ENCODE measurements at regions not wholly inside any gene's neighbourhood (a gene's known extent, or its start where the extent isn't known, plus 50 kb on each side); places are given as distances from the start of the nearest gene placed in this dataset.
"Not testable (repeated sequence)": the region's sequence is repeated elsewhere in the genome, so short reads cannot be mapped to it uniquely, and the experiment has no call there.

DNA sequence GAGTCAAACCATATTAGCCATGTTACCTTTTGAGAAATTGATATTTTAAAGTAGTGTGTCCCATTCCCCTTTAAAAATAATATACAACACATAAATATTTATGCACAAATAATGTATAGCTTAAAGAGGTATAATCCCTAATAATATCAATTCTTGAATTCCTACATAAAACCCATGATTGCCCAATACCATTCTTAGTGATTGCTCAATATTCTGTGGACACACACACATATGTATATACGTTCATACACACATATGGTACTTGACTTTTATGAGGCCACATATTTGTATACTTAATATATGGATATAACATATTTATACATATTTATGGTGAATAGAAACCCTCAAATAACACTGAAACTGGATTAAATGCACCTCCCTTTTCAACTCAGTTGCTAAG, 367.4 kb downstream of the ZBBX start:
- Mint-ChIP-seq H3K36me3 (peaks cover 0 to 4% (median 0%) of the 10 kb centered on the region in 3 donors), H3K27ac (no peak overlapping the region), H3K9me3 (peaks cover 12 to 37% (median 18%) of the 10 kb centered on the region in 6 donors), H3K4me3 (no peak overlapping the region), H3K4me1 (no peaks in the 10 kb centered on the region), H3K27me3 (ENCODE audit: low read depth in 3 of 3) (peaks cover 0 to 4% (median 0%) of the 10 kb centered on the region in 3 donors)
- DNase-seq, result no peak

DNA sequence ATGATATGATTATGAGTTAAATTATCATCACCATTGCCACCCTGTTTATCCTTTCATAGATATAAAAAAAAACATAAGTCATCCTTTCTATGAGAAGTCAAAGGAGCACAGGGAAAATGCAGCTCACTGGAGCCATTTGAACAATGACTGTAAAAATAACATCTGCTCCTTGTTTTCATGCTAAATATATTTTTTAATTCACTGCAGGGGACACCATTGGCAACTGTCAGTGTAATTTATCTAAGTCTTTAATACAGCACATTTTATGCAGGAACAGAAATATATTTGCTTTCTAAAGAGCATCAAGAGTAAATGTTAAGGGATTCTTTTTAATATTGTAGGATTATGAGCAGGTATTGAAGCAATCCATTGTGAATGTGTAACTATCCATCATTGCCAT, 371.3 kb downstream of the ZBBX start:
- no peak for DNase-seq
- Mint-ChIP-seq H3K36me3 (peaks cover 0 to 4% (median 0%) of the 10 kb centered on the region in 3 donors), H3K27me3 (ENCODE audit: low read depth in 3 of 3) (peaks cover 0 to 5% (median 0%) of the 10 kb centered on the region in 3 donors), H3K9me3 (peaks cover 12 to 41% (median 21%) of the 10 kb centered on the region in 6 donors), H3K27ac (no peak overlapping the region), H3K4me3 (no peak overlapping the region), H3K4me1 (no peaks in the 10 kb centered on the region)

DNA sequence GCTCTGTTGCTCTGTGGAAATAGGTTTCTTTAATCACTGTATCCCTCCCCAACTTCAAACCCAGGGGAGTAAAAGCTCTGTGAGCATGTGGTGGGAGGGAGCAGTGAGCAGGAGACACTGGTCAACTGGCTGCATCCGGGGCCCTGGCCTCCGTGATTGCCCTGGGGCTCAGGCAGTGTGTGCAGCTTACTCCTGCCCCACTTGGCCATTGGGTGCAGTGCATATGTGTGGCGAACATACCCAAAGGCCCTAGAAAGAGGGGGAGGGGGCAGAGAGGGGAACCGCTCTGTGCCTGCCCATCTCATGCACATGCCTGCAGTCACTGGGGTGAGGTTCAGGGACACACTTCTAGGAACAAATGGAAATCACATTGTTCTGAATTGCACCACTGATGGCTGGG, 378.7 kb downstream of the ZBBX start:
- Mint-ChIP-seq H3K27ac (no peak overlapping the region), H3K9me3 (peaks cover 5 to 36% (median 8%) of the 10 kb centered on the region in 6 donors), H3K36me3 (peaks cover 0 to 4% (median 0%) of the 10 kb centered on the region in 3 donors), H3K4me1 (no peaks in the 10 kb centered on the region), H3K27me3 (ENCODE audit: low read depth in 3 of 3) (peaks cover 0 to 3% (median 0%) of the 10 kb centered on the region in 3 donors), H3K4me3 (no peak overlapping the region)
- no peak for DNase-seq

DNA sequence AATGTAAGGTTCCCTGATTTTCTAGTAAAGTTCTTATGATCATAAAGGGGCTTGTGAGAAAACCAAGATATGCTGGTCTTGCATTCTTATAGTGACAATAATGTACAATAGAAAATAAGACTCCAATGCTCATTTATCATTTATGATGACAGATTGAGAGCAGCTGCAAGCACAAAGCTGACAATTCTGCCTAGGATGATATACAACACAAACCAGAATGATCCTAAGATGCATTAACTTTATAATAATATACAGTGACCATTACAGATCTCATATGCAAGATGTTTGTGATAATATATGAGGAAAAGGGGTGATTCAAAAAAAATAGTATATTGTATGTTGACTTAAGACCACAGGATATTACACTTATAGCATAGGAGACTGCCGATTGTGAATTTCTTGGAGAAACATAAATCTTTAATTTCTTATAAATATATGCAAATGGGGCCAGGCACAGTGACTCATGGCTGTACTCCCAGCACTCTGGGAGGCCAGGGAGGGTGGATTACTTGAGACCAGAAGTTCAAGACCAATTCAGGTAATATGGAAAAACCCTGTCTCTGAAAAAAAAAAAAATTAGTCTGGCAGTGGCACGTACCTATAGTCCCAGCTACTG, 387.0 kb downstream of the ZBBX start:
- H3K4me3 Mint-ChIP-seq, result no peak overlapping the region
- H3K27ac Mint-ChIP-seq, result no peak overlapping the region
- no peaks in the 10 kb centered on the region for H3K36me3 Mint-ChIP-seq
- peaks cover 0 to 17% (median 3%) of the 10 kb centered on the region in 6 donors for H3K9me3 Mint-ChIP-seq
- H3K4me1 Mint-ChIP-seq, result no peaks in the 10 kb centered on the region
- DNase-seq, result no peak
- H3K27me3 Mint-ChIP-seq (ENCODE audit: low read depth in 3 of 3), result no peaks in the 10 kb centered on the region

DNA sequence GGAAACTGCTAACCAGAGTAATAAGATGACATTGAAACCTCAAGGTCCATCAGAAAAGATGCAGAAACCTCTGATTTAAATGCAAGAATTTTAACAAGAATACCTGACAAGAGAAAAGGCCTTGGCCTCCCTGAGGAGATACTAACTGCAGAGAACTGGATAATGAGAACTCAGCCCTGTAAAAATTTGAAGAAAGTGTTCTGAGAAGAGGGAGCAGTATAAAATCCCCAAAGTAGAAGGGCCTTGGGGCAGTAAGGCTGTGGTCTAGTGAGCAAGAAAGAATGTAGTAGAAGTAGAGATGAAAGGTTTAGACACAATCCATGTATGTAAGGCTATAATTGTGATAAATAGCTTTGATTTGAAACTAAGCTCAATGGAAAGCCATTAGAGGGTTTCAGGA, 394.1 kb downstream of the ZBBX start:
- no peak overlapping the region for H3K4me3 Mint-ChIP-seq
- peaks cover 0 to 2% (median 0%) of the 10 kb centered on the region in 3 donors for H3K27me3 Mint-ChIP-seq (ENCODE audit: low read depth in 3 of 3)
- DNase-seq, result no peak
- no peak overlapping the region for H3K27ac Mint-ChIP-seq
- H3K4me1 Mint-ChIP-seq, result no peaks in the 10 kb centered on the region
- no peaks in the 10 kb centered on the region for H3K36me3 Mint-ChIP-seq
- H3K9me3 Mint-ChIP-seq, result peaks cover 0 to 15% (median 6%) of the 10 kb centered on the region in 6 donors

DNA sequence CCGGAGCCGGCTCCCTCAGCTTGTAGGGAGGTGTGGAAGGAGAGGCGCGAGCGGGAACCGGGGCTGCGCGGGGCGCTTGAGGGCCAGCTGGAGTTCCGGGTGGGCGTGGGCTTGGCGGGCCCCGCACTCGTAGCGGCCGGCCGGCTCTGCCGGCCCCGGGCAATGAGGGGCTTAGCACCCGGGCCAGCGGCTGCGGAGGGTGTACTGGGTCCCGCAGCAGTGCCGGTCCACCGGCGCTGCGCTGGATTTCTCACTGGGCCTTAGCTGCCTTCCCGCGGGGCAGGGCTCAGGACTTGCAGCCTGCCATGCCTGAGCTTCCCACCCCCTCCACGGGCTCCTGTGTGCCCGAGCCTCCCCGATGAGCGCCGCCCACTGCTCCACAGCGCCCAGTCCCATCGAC, 404.3 kb downstream of the ZBBX start:
- H3K4me3 Mint-ChIP-seq; H3K36me3 Mint-ChIP-seq; H3K27ac Mint-ChIP-seq; H3K4me1 Mint-ChIP-seq; DNase-seq; H3K27me3 Mint-ChIP-seq (ENCODE audit: low read depth in 3 of 3): not testable (repeated sequence)
- peaks cover 16 to 30% (median 19%) of the 10 kb centered on the region in 6 donors for H3K9me3 Mint-ChIP-seq

DNA sequence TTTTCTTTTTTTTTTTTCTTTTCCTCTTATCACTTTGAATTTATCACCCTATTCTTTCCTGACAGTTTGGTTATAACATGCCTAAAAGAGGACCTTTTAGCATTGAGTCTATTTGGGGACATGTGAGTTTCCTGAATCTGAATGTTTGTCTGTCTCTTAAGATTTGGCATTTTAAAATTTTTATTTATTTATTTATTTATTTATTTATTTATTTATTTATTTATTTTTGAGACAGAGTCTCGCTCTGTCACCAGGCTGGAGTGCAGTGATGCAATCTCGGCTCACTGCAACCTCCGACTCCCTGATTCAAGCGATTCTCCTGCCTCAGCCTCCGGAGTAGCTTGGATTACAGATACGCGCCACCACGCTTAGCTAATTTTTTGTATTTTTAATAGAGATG, 412.4 kb downstream of the ZBBX start:
- not testable (repeated sequence) for H3K27me3 Mint-ChIP-seq (ENCODE audit: low read depth in 3 of 3); H3K4me3 Mint-ChIP-seq; H3K36me3 Mint-ChIP-seq; H3K27ac Mint-ChIP-seq; DNase-seq; H3K4me1 Mint-ChIP-seq
- peaks cover 9 to 40% (median 24%) of the 10 kb centered on the region in 6 donors for H3K9me3 Mint-ChIP-seq

DNA sequence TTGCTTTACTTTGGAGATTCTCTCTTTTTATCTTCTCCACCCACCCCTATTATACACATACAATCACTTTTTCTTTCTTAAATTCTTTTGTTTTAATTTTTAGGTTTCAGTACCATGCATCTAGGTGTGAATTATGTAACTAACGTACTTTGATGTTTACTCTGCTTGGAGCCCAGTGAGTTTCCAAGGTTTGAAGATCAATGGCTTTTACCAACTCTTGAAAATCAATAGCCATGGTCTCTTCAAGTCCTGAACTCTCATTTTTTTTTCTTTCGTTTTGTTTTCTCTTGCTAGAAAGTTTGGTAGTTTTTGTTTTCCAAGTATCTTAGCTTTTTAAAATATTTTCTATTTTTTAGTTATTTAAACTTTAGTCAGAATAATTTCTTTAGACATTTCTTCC, 417.2 kb downstream of the ZBBX start:
- Mint-ChIP-seq H3K36me3 (no peaks in the 10 kb centered on the region), H3K27ac (no peak overlapping the region), H3K4me3 (no peak overlapping the region), H3K9me3 (peaks cover 5 to 15% (median 11%) of the 10 kb centered on the region in 6 donors), H3K27me3 (ENCODE audit: low read depth in 3 of 3) (no peaks in the 10 kb centered on the region), H3K4me1 (no peaks in the 10 kb centered on the region)
- DNase-seq, result no peak

DNA sequence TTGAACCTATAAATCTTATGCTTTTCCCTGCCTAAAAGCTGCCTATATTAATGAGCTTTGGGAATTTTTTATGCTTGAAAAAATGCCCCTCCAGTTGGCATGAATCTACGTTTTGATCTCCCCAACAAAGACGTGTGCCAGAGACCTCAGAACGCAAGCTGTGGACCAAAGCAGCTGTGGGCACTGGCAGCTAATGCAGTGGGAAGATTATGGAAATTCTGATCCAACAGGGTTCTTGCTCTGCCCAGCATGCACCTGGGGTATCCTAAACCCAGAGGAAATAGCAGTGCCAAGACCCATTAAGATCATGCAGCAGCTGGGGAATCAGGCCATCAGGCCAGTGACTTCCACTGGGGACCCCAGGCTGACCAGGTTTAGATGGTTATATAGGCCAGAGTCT, 423.0 kb downstream of the ZBBX start:
- DNase-seq, result no peak
- Mint-ChIP-seq H3K9me3 (peaks cover 8 to 54% (median 20%) of the 10 kb centered on the region in 6 donors), H3K36me3 (no peaks in the 10 kb centered on the region), H3K27me3 (ENCODE audit: low read depth in 3 of 3) (no peaks in the 10 kb centered on the region), H3K27ac (no peak overlapping the region), H3K4me3 (no peak overlapping the region), H3K4me1 (no peaks in the 10 kb centered on the region)

DNA sequence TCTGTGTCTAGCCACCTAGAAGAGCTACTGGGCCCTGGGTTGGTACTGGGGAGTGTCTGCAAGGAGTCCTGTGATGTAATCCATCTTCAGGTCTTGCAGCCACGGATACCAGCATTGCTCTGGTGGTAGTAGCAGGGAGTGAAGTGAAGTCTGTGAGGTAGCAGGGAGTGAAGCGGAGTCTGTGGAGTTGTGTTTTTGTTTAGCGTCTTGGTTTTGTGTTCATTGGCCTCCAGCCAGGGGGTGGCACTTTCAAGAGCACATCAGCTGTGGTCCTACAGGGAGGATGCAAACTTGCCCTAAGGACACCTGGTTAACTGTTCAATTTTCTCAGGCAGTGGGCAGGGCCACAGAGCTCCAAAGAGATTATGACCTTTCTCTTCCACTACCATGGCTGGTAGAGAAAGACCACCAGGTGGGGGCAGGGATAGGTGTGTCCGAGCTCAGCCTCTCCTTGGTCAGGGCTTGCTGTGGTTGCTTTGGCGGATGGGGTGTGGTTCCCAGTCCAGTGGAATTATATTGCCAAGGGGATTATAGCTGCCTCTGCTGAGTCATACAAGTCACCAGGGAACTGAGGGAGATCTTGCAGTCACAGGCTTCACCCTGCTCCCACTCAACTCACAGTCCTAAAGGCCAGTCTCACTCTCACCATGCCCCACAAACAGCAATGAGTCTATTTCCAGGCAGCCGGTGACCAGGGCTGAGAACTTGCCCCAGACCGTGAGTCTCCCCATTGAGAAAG, 424.7 kb downstream of the ZBBX start:
- Mint-ChIP-seq H3K36me3 (no peaks in the 10 kb centered on the region), H3K9me3 (peaks cover 9 to 61% (median 24%) of the 10 kb centered on the region in 6 donors), H3K4me3 (no peak overlapping the region), H3K27ac (no peak overlapping the region), H3K27me3 (ENCODE audit: low read depth in 3 of 3) (no peaks in the 10 kb centered on the region), H3K4me1 (no peaks in the 10 kb centered on the region)
- DNase-seq, result no peak

DNA sequence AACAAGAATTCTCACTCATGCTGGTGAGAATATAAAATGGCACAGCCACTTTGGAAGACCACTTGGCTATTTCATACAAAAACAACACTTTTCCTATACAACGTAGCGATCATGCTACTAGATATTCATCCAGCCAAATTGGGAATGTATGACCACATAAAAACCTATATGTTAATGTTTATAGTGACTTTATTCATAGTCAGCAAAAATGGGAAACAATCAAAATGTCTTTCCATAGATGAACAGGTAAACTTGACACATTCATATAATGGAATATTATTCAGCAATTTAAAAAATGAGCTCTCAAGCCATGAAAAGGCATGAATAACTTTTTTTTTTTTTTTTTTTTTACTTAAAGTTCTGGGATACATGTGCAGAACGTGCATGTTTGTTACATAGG, 445.2 kb downstream of the ZBBX start:
- Mint-ChIP-seq H3K27ac (no peak overlapping the region), H3K36me3 (peaks cover 0 to 5% (median 4%) of the 10 kb centered on the region in 3 donors), H3K4me1 (no peaks in the 10 kb centered on the region), H3K9me3 (peaks cover 6 to 45% (median 21%) of the 10 kb centered on the region in 6 donors), H3K4me3 (no peak overlapping the region), H3K27me3 (ENCODE audit: low read depth in 3 of 3) (no peaks in the 10 kb centered on the region)
- DNase-seq, result no peak

DNA sequence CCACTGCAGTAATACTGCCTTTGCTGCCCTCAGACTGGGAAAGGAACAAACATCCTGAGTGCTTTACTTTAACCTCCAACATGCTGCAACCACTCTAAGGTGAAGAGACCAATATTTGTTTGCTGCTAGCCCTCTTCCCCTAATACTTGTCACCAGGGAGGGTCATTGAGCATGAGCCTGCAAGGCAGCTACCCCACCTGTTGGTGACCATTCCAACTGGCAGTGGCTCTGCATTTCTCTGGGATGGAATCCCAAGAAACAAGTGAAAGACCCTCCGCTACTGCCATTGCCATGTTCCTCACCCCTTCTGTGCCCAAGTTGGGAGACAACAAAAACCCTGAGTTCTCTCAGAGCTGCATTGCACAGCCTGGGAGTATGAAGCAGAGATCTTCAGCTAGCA, 462.7 kb downstream of the ZBBX start:
- Mint-ChIP-seq H3K27ac (no peak overlapping the region), H3K4me3 (no peak overlapping the region), H3K27me3 (ENCODE audit: low read depth in 3 of 3) (peaks cover 0 to 9% (median 2%) of the 10 kb centered on the region in 3 donors), H3K9me3 (peaks cover 15 to 73% (median 46%) of the 10 kb centered on the region in 6 donors), H3K4me1 (no peaks in the 10 kb centered on the region), H3K36me3 (peaks cover 0 to 7% (median 4%) of the 10 kb centered on the region in 3 donors)
- no peak for DNase-seq

DNA sequence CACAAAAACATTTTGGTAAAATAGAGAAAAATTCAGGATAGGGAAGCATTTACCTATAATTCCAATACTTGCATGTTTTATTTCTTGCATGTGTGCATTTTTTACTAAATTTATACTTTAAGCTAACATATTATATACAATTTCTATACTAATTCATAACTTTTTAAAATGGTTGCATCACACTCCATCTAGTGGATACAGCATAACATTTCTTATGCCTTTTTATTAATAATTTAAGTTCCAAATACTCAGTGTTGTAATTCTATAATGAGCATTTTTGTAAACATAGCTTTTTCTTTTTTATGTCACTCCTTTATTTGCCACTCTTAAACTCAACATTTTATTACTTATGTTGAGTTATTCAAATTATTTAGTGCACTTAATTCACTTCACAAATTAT, 477.7 kb downstream of the ZBBX start:
- H3K4me3 Mint-ChIP-seq, result no peak overlapping the region
- no peak for DNase-seq
- H3K27ac Mint-ChIP-seq, result no peak overlapping the region
- no peaks in the 10 kb centered on the region for H3K4me1 Mint-ChIP-seq
- peaks cover 13 to 46% (median 28%) of the 10 kb centered on the region in 6 donors for H3K9me3 Mint-ChIP-seq
- no peaks in the 10 kb centered on the region for H3K36me3 Mint-ChIP-seq
- H3K27me3 Mint-ChIP-seq (ENCODE audit: low read depth in 3 of 3), result no peaks in the 10 kb centered on the region

DNA sequence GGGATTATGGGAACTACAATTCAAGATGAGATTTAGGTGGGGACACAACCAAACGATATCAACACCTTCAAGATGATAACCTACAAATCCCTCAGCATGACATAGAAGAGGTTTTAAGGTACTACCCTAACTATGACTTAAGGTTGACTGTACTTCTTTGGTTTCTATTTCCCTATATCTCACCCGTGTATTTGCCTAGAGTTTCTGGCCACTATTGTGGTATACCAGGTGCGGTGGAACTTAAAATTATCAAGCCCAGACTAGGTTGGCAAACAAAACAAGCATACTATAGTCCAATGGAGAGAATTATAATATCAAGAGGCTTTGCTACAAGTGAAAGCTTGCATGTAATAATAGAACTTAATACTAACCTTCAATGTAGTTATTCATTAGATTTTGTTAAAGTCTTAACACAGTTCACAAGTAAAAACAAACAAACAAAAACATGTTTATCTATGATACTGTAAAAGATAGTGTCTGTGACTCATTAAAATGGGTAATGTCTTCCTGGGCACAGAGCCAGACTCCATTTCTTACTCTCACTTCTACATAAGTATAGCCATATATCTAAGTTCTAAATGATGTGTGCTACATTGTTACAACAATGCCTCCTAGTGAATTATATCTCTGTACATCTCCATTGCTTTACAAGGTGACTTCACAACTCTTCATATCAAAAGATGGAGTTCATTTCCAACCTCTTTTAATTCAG, 479.1 kb downstream of the ZBBX start:
- H3K4me3 Mint-ChIP-seq, result no peak overlapping the region
- no peaks in the 10 kb centered on the region for H3K27me3 Mint-ChIP-seq (ENCODE audit: low read depth in 3 of 3)

More for the DNA sequence above, 479.1 kb downstream of the ZBBX start:
- H3K36me3 Mint-ChIP-seq, result no peaks in the 10 kb centered on the region
- no peaks in the 10 kb centered on the region for H3K4me1 Mint-ChIP-seq
- H3K27ac Mint-ChIP-seq, result no peak overlapping the region
- H3K9me3 Mint-ChIP-seq, result peaks cover 10 to 39% (median 22%) of the 10 kb centered on the region in 6 donors
- no peak for DNase-seq
